Progenitor cell of endocrine pancreas (in vitro differentiated cells): ENCODE measurements at regions not wholly inside any gene's neighbourhood (a gene's known extent, or its start where the extent isn't known, plus 50 kb on each side); places are given as distances from the start of the nearest gene placed in this dataset.
"Not testable (repeated sequence)": the region's sequence is repeated elsewhere in the genome, so short reads cannot be mapped to it uniquely, and the experiment has no call there.

Experiments used
- DNase-seq: peaks from one replicate; pipeline ENCODE4 v3.0.0; 2021; ENCODE audit warnings: low spot score; ENCODE audit not compliant: unreplicated experiment
- H3K27ac Mint-ChIP-seq: 2 replicates; pipeline ENCODE4 v1.8.0; 2021; ENCODE audit warnings: mild to moderate bottlenecking, moderate library complexity, mixed read lengths
- H3K27me3 Mint-ChIP-seq: 2 replicates; pipeline ENCODE4 v1.8.0; 2021; ENCODE audit warnings: mixed read lengths
- H3K36me3 Mint-ChIP-seq: 2 replicates; pipeline ENCODE4 v1.8.0; 2022; ENCODE audit warnings: mixed read lengths; ENCODE audit not compliant: insufficient read depth
- H3K4me1 Mint-ChIP-seq: 2 replicates; pipeline ENCODE4 v1.8.0; 2021; ENCODE audit warnings: low read depth, mixed read lengths
- H3K4me3 Mint-ChIP-seq: 2 replicates; pipeline ENCODE4 v1.8.0; 2021; ENCODE audit warnings: low read depth, mild to moderate bottlenecking, moderate library complexity, mixed read lengths
- H3K9me3 Mint-ChIP-seq: 2 replicates; pipeline ENCODE4 v1.8.0; 2021; ENCODE audit warnings: low read depth, mixed read lengths
- TF ChIP-seq, protein P1 (sequence below): fragments of 200-600 bp; sonication (generic); IDR thresholded peaks from one replicate; pipeline ENCODE4 v1.5.0; 2021; ENCODE audit warnings: antibody characterized with exemption, mild to moderate bottlenecking; ENCODE audit not compliant: unreplicated experiment

DNA sequence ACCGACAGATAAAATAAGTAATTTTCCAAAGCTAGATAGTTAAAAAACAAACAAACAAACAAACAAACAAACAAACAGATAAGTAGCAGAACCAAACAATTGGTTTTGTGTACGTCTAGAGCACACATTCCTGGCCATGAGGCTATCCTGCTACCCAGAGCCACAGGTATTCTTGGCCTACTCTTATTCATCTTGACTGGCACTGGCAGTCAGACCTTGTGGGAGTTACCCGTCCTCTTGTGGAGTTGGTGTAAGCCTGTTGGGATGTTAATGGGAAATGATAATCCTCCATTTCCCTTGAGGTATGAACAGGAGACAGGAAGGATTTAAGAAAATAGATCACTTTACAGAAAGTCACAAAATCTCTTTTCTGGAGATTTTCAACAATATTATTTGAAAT, 142.4 kb upstream of the MEOX2 start:
- peak overlapping the region; percentile 45 for H3K27ac Mint-ChIP-seq
- TF ChIP-seq, protein P1, sequence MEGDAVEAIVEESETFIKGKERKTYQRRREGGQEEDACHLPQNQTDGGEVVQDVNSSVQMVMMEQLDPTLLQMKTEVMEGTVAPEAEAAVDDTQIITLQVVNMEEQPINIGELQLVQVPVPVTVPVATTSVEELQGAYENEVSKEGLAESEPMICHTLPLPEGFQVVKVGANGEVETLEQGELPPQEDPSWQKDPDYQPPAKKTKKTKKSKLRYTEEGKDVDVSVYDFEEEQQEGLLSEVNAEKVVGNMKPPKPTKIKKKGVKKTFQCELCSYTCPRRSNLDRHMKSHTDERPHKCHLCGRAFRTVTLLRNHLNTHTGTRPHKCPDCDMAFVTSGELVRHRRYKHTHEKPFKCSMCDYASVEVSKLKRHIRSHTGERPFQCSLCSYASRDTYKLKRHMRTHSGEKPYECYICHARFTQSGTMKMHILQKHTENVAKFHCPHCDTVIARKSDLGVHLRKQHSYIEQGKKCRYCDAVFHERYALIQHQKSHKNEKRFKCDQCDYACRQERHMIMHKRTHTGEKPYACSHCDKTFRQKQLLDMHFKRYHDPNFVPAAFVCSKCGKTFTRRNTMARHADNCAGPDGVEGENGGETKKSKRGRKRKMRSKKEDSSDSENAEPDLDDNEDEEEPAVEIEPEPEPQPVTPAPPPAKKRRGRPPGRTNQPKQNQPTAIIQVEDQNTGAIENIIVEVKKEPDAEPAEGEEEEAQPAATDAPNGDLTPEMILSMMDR: no peak
- H3K27me3 Mint-ChIP-seq: no peaks in the 10 kb centered on the region
- no peak overlapping the region for H3K4me3 Mint-ChIP-seq
- no peak for DNase-seq
- no peaks in the 10 kb centered on the region for H3K9me3 Mint-ChIP-seq
- no peaks in the 10 kb centered on the region for H3K36me3 Mint-ChIP-seq
- no peaks in the 10 kb centered on the region for H3K4me1 Mint-ChIP-seq

- Mint-ChIP-seq H3K4me1 (peaks cover 6% of the 10 kb centered on the region), H3K9me3 (no peaks in the 10 kb centered on the region), H3K4me3 (no peak overlapping the region), H3K27ac (no peak overlapping the region), H3K36me3 (no peaks in the 10 kb centered on the region), H3K27me3 (no peaks in the 10 kb centered on the region)
- TF ChIP-seq, protein P1: no peak
- DNase-seq: no peak
These were observed 135.3 kb upstream of the MEOX2 start for GRCh38 chr7:15821484-15822427.

DNA sequence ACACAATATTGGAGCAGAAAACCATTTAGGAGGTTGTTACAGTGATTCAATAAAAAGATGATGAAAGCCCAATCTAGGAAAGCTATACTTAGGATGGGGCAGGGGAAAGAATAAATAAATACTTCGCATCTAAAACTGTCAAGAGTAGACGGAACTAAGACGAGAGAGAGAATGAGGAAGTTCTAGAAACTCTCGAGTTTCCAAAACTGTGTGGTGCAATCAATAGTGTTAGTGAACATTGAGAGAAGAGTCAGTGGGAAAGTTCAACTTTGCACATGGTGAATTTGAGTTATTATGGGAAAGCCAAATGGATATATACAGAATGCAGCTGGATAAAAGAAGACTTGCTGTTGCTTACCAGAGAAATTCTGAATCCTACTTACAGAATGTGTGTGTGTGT, 133.8 kb upstream of the MEOX2 start:
- Mint-ChIP-seq H3K27ac (no peak overlapping the region), H3K27me3 (no peaks in the 10 kb centered on the region), H3K4me3 (no peak overlapping the region), H3K36me3 (no peaks in the 10 kb centered on the region), H3K4me1 (peaks cover 6% of the 10 kb centered on the region), H3K9me3 (no peaks in the 10 kb centered on the region)
- TF ChIP-seq, protein P1: no peak
- DNase-seq: no peak

DNA sequence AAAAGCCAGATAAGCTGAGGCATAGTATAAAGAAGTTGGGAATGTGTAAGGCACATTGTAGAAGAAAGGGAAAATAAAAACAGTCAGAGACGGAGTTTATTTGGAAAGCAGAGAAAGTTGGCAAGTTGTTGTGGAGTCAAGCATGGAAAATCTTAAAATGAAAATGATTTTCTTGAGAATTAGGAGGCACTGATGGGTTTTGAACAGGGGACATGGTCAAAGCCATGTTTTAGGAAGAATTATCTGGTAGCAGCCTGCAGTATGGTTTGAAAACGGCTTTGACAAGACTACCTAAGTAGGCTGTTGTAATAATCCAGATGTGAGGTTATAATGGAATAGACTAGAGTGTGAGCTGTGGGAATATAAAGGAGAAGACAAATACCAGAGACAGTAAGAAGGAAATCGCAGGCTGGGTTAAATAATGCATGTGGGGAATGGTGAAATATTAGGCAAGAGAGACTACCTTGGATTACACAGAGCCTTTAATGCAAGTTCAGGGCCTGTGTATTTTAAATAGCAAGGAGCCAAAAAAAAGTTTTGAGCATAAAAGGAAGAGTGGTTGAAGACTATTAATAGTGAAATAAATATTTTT, 130.4 kb upstream of the MEOX2 start:
- no peak for DNase-seq
- H3K4me3 Mint-ChIP-seq: no peak overlapping the region
- TF ChIP-seq, protein P1: no peak
- H3K27me3 Mint-ChIP-seq: no peaks in the 10 kb centered on the region
- H3K36me3 Mint-ChIP-seq: no peaks in the 10 kb centered on the region
- peaks cover 5% of the 10 kb centered on the region for H3K4me1 Mint-ChIP-seq
- no peak overlapping the region for H3K27ac Mint-ChIP-seq
- H3K9me3 Mint-ChIP-seq: no peaks in the 10 kb centered on the region

DNA sequence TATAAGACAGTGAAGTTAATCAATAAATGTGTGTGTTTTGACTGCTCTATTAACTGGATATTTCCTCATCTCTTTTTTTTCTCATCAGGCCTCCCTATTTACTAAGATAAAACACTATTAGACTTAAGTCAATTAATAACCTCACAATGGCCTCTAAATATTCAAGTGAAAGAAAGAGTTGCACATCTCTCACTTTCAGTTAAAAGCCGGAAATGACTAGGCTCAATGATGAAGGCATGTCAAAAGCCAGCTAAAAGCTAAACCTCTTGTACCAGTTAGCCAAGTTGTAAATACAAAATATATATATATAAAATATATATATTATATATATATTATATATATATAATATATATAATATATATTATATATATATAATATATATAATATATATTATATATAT, 127.0 kb upstream of the MEOX2 start:
- Mint-ChIP-seq H3K9me3 (peaks cover 2% of the 10 kb centered on the region), H3K27me3 (no peaks in the 10 kb centered on the region), H3K4me1 (peaks cover 5% of the 10 kb centered on the region), H3K4me3 (no peak overlapping the region), H3K27ac (no peak overlapping the region), H3K36me3 (no peaks in the 10 kb centered on the region)
- DNase-seq: no peak
- TF ChIP-seq, protein P1: no peak

GRCh38 chr7:15810383-15810782, 123.9 kb upstream of the MEOX2 start:
- not testable (repeated sequence) for H3K27me3 Mint-ChIP-seq, H3K4me1 Mint-ChIP-seq, H3K36me3 Mint-ChIP-seq, H3K9me3 Mint-ChIP-seq, DNase-seq, H3K4me3 Mint-ChIP-seq, H3K27ac Mint-ChIP-seq

GRCh38 chr7:15809936-15810335, 123.5 kb upstream of the MEOX2 start:
- H3K9me3 Mint-ChIP-seq, H3K36me3 Mint-ChIP-seq, H3K27ac Mint-ChIP-seq, H3K27me3 Mint-ChIP-seq, H3K4me3 Mint-ChIP-seq, H3K4me1 Mint-ChIP-seq, DNase-seq: not testable (repeated sequence)
